ENCODE measurements at regions not wholly inside any gene's neighbourhood (a gene's known extent, or its start where the extent isn't known, plus 50 kb on each side); places are given as distances from the start of the nearest gene placed in this dataset.

GRCh38 chr11:112448806-112449205 is 188.1 kb upstream of the PLET1 start:
- intact Hi-C loops (cut with micrococcal nuclease) = no loop called here
- H4K20me1 ChIP-seq (replicated peaks; ENCODE audit: control insufficient read depth, extremely low read depth, insufficient read depth, low read length) = no peaks in the 10 kb centered on the region
- TF ChIP-seq MYC (IDR thresholded peaks at IDR 0.05; ENCODE audit: low read depth, low read length) = no peak
- no peak for TF ChIP-seq GATA2 (IDR thresholded peaks at IDR 0.05; ENCODE audit: insufficient read depth, insufficient read length, low read depth, low read length)
- no peak for TF ChIP-seq POLR2A (IDR thresholded peaks at IDR 0.05; ENCODE audit: low read depth, low read length)
- H3K4me3 ChIP-seq (replicated peaks in 1 of 3; ENCODE audit: insufficient read depth in 1 of 3, low read depth in 1 of 3, low read length in 3 of 3) = no peak overlapping the region
- no peak overlapping the region for H3K4me2 ChIP-seq (ENCODE audit: insufficient read depth, low read length)
- H3K27ac ChIP-seq (ENCODE audit: insufficient read depth, low read depth, low read length) = no peak overlapping the region
- dilution Hi-C loops (cut with MboI; ENCODE audit: extremely low pct_ligation_motif_present, low sequenced_read_pairs) = no loop called here
- no peaks in the 10 kb centered on the region for H3K9me3 ChIP-seq (replicated peaks; ENCODE audit: control insufficient read depth, insufficient read depth, low read length)
- H2AFZ ChIP-seq (ENCODE audit: low read depth, low read length) = no peak overlapping the region
- H3K27me3 ChIP-seq (ENCODE audit: control insufficient read depth in 2 of 2, insufficient read depth in 2 of 2, low read length in 2 of 2) = no peaks in the 10 kb centered on the region
- no peaks in the 10 kb centered on the region for H3K79me2 ChIP-seq (ENCODE audit: control insufficient read depth, insufficient read depth, low read length)
- BruUV-seq (replicated peaks) = no TSS peak
- no peaks in the 10 kb centered on the region for H3K4me1 ChIP-seq (ENCODE audit: control insufficient read depth, extremely low read depth, insufficient read depth, low read length)
- ChIA-PET CTCF (no interaction called here), POLR2A (interaction anchor here (0.7 kb wide), 1 partner anchor 89 kb away, joined by 4 read pairs; no protein-coding TSS in a partner anchor)
- H3K36me3 ChIP-seq (ENCODE audit: control insufficient read depth in 2 of 2, extremely low read depth in 1 of 2, insufficient read depth in 2 of 2, low read length in 2 of 2) = no peaks in the 10 kb centered on the region
- H3K9ac ChIP-seq (replicated peaks; ENCODE audit: extremely low read depth, insufficient read depth, low read length) = no peak overlapping the region
- FAIRE-seq = no peak
- no peaks in the 10 kb centered on the region for H3K9me1 ChIP-seq (replicated peaks; ENCODE audit: control insufficient read depth, extremely low read depth, insufficient read depth, low read length)
- DNase-seq (ENCODE audit: low read depth, low spot score) = no peak

GRCh38 chr11:112451250-112451649 is 190.6 kb upstream of the PLET1 start:
- Histone ChIP-seq H4K20me1 (replicated peaks; ENCODE audit: control insufficient read depth, extremely low read depth, insufficient read depth, low read length) (no peaks in the 10 kb centered on the region), H2AFZ (ENCODE audit: low read depth, low read length) (no peak overlapping the region), H3K27ac (ENCODE audit: insufficient read depth, low read depth, low read length) (no peak overlapping the region), H3K36me3 (ENCODE audit: control insufficient read depth in 2 of 2, extremely low read depth in 1 of 2, insufficient read depth in 2 of 2, low read length in 2 of 2) (no peaks in the 10 kb centered on the region), H3K4me1 (ENCODE audit: control insufficient read depth, extremely low read depth, insufficient read depth, low read length) (no peaks in the 10 kb centered on the region), H3K4me2 (ENCODE audit: insufficient read depth, low read length) (no peak overlapping the region), H3K79me2 (ENCODE audit: control insufficient read depth, insufficient read depth, low read length) (no peaks in the 10 kb centered on the region), H3K27me3 (ENCODE audit: control insufficient read depth in 2 of 2, insufficient read depth in 2 of 2, low read length in 2 of 2) (no peaks in the 10 kb centered on the region), H3K4me3 (replicated peaks in 1 of 3; ENCODE audit: insufficient read depth in 1 of 3, low read depth in 1 of 3, low read length in 3 of 3) (no peak overlapping the region), H3K9ac (replicated peaks; ENCODE audit: extremely low read depth, insufficient read depth, low read length) (no peak overlapping the region), H3K9me1 (replicated peaks; ENCODE audit: control insufficient read depth, extremely low read depth, insufficient read depth, low read length) (no peaks in the 10 kb centered on the region), H3K9me3 (replicated peaks; ENCODE audit: control insufficient read depth, insufficient read depth, low read length) (no peaks in the 10 kb centered on the region)
- DNase-seq (ENCODE audit: low read depth, low spot score) (no peak), FAIRE-seq (no peak)
- ChIA-PET POLR2A (no interaction called here), CTCF (no interaction called here)
- dilution Hi-C loops (cut with MboI; ENCODE audit: extremely low pct_ligation_motif_present, low sequenced_read_pairs) (no loop called here), intact Hi-C loops (cut with micrococcal nuclease) (no loop called here)
- no TSS peak for BruUV-seq (replicated peaks)
- TF ChIP-seq FOS (IDR thresholded peaks at IDR 0.05; ENCODE audit: borderline replicate concordance, insufficient read depth, low read length) = no peak
- no peak for TF ChIP-seq POLR2A (IDR thresholded peaks at IDR 0.05; ENCODE audit: low read depth, low read length)
- no peak for TF ChIP-seq MAX (IDR thresholded peaks at IDR 0.05; ENCODE audit: insufficient read depth, insufficient read length)
- no peak for TF ChIP-seq MYC (IDR thresholded peaks at IDR 0.05; ENCODE audit: low read depth, low read length)
- TF ChIP-seq POLR2AphosphoS5 (IDR thresholded peaks at IDR 0.05; ENCODE audit: insufficient read depth, low read depth, low read length) = no peak
- TF ChIP-seq CTCF (IDR thresholded peaks at IDR 0.05; ENCODE audit: extremely low read depth in 1 of 2, insufficient read depth in 1 of 2, low read depth in 1 of 2, low read length in 2 of 2) = no peak
- TF ChIP-seq GATA2 (IDR thresholded peaks at IDR 0.05; ENCODE audit: insufficient read depth, insufficient read length, low read depth, low read length) = no peak
- TF ChIP-seq JUN (IDR thresholded peaks at IDR 0.05; ENCODE audit: borderline replicate concordance, insufficient read depth, insufficient read length, low read depth) = no peak
- no peak for TF ChIP-seq EZH2 (IDR thresholded peaks at IDR 0.05; ENCODE audit: borderline replicate concordance, low read depth, low read length, severe bottlenecking)
